H1 (cell line): ENCODE measurements at regions not wholly inside any gene's neighbourhood (a gene's known extent, or its start where the extent isn't known, plus 50 kb on each side); places are given as distances from the start of the nearest gene placed in this dataset.

ENCODE experiments used
- CTCF ChIA-PET: fragments of 300-600 bp; sonication (Branson Sonifier 250); formaldehyde crosslinking; loops from one replicate; lab custom pipeline; 2021; ENCODE audit not compliant: partially characterized antibody; lab: Charles Lee
- POLR2A ChIA-PET: fragments of 300-600 bp; sonication (Branson Sonifier 250); formaldehyde crosslinking; loops from one replicate; lab custom pipeline; 2021; ENCODE audit warnings: inconsistent platforms; ENCODE audit not compliant: partially characterized antibody; lab: Charles Lee
- DNase-seq, 2 experiments: peaks; one replicate each; pipeline versions ENCODE4 v3.0.0 to v3.0.0-alpha.2; 2010 to 2022; ENCODE audit warnings: low spot score in 2 of 2, low read depth in 1 of 2, mixed read lengths in 1 of 2
- FAIRE-seq: peaks from 2 replicates; lab custom pipeline; 2011; peaks lifted over from hg19 to GRCh38; lab: Jason Lieb, UNC
- H2AFZ ChIP-seq: 2 replicates; pipeline ENCODE4 v1.8.1; 2012; ENCODE audit warnings: low read length, inconsistent platforms
- H2AK5ac ChIP-seq: 2 replicates; pipeline ENCODE4 v1.6.1; 2013; ENCODE audit warnings: low read depth, low read length
- H2BK120ac ChIP-seq: replicated peaks from 2 replicates; pipeline ENCODE3; 2013; ENCODE audit warnings: low read depth, low read length, inconsistent platforms
- H2BK12ac ChIP-seq: 2 replicates; pipeline ENCODE4 v1.6.1; 2013; ENCODE audit warnings: low read depth, low read length
- H2BK15ac ChIP-seq: 2 replicates; pipeline ENCODE4 v1.6.1; 2013; ENCODE audit warnings: low read length
- H2BK20ac ChIP-seq: 2 replicates; pipeline ENCODE4 v1.6.1; 2013; ENCODE audit warnings: low read length
- H2BK5ac ChIP-seq: 2 replicates; pipeline ENCODE4 v1.6.1; 2013; ENCODE audit warnings: low read depth, low read length
- H3K14ac ChIP-seq: 2 replicates; pipeline ENCODE4 v1.6.1; 2013; ENCODE audit warnings: inconsistent platforms; ENCODE audit not compliant: insufficient read length
- H3K18ac ChIP-seq: 2 replicates; pipeline ENCODE4 v1.6.1; 2013; ENCODE audit warnings: low read length; ENCODE audit errors: extremely low read depth
- H3K23ac ChIP-seq: 2 replicates; pipeline ENCODE4 v1.6.1; 2013; ENCODE audit warnings: inconsistent platforms; ENCODE audit not compliant: insufficient read length
- H3K23me2 ChIP-seq: 2 replicates; pipeline ENCODE4 v1.6.1; 2013; ENCODE audit warnings: low read depth, low read length
- H3K27ac ChIP-seq: 2 replicates; pipeline ENCODE4 v1.6.1; 2011; ENCODE audit warnings: low read depth, low read length, inconsistent platforms
- H3K27me3 ChIP-seq, 4 experiments: replicated peaks in 1 of 4; 1 replicate in 1 of 4; 2 replicates in 3 of 4; pipeline versions ENCODE4 v1.6.1 to v1.8.1; 2011 to 2013; ENCODE audit warnings: low read length in 3 of 4, mild to moderate bottlenecking in 3 of 4, inconsistent platforms in 2 of 4, mixed read lengths in 2 of 4, moderate library complexity in 1 of 4; ENCODE audit not compliant: control insufficient read depth in 3 of 4, insufficient read depth in 3 of 4; ENCODE audit errors: extremely low read depth in 1 of 4
- H3K36me3 ChIP-seq, 4 experiments: 2 replicates each; pipeline versions ENCODE4 v1.6.1 to v1.8.1; 2011 to 2013; ENCODE audit warnings: mild to moderate bottlenecking in 4 of 4, low read length in 3 of 4, moderate library complexity in 2 of 4, control low read depth in 1 of 4, inconsistent platforms in 1 of 4; ENCODE audit not compliant: insufficient read depth in 4 of 4, control insufficient read depth in 2 of 4
- H3K4ac ChIP-seq: replicated peaks from 2 replicates; pipeline ENCODE3; 2013; ENCODE audit warnings: low read length, low read depth, mixed read lengths, inconsistent platforms; ENCODE audit not compliant: insufficient read length
- H3K4me1 ChIP-seq, 4 experiments: replicated peaks in 1 of 4; 1 replicate in 1 of 4; 2 replicates in 3 of 4; pipeline versions ENCODE4 v1.6.1 to v1.8.1; 2011 to 2013; ENCODE audit warnings: low read length in 3 of 4, inconsistent platforms in 2 of 4, mixed read lengths in 1 of 4; ENCODE audit not compliant: insufficient read depth in 4 of 4, control insufficient read depth in 3 of 4
- H3K4me2 ChIP-seq, 2 experiments: 2 replicates each; pipeline versions ENCODE4 v1.6.1 to v1.8.1; 2011 to 2013; ENCODE audit warnings: low read depth in 2 of 2, low read length in 2 of 2, control low read depth in 1 of 2, inconsistent platforms in 1 of 2, mild to moderate bottlenecking in 1 of 2; ENCODE audit not compliant: insufficient read depth in 1 of 2
- H3K4me3 ChIP-seq, 4 experiments: fragments of 200-600, 300-600 bp in 1 of 4; sonication (generic), shearing (Covaris generic), sonication (Bioruptor Twin) in 1 of 4; 2 replicates each; pipeline versions ENCODE4 v1.5.1 to v1.8.1; 2011 to 2016; ENCODE audit warnings: low read length in 4 of 4, low read depth in 3 of 4, control low read depth in 2 of 4, inconsistent platforms in 2 of 4, mild to moderate bottlenecking in 2 of 4, mixed read lengths in 1 of 4, moderate library complexity in 1 of 4; ENCODE audit not compliant: insufficient read depth in 2 of 4; ENCODE audit errors: extremely low read depth in 1 of 4
- H3K56ac ChIP-seq: replicated peaks from 2 replicates; pipeline ENCODE3; 2013; ENCODE audit warnings: low read depth, mild to moderate bottlenecking, mixed read lengths, low read length, inconsistent platforms; ENCODE audit not compliant: insufficient read length
- H3K79me1 ChIP-seq: 2 replicates; pipeline ENCODE4 v1.6.1; 2013; ENCODE audit warnings: low read depth, low read length, control low read depth
- H3K79me2 ChIP-seq, 2 experiments: 2 replicates each; pipeline versions ENCODE4 v1.6.1 to v1.8.1; 2012 to 2013; ENCODE audit warnings: low read length in 2 of 2, mild to moderate bottlenecking in 2 of 2, inconsistent platforms in 1 of 2; ENCODE audit not compliant: insufficient read depth in 2 of 2, control insufficient read depth in 1 of 2
- H3K9ac ChIP-seq, 4 experiments: replicated peaks in 1 of 4; 1 replicate in 1 of 4; 2 replicates in 3 of 4; pipeline versions ENCODE4 v1.6.1 to v1.8.1; 2011 to 2013; ENCODE audit warnings: low read depth in 3 of 4, low read length in 3 of 4, control low read depth in 2 of 4, mild to moderate bottlenecking in 2 of 4, moderate library complexity in 2 of 4, inconsistent platforms in 1 of 4; ENCODE audit errors: extremely low read depth in 1 of 4
- H3K9me3 ChIP-seq, 2 experiments: 2 replicates each; pipeline versions ENCODE4 v1.6.1 to v1.8.1; 2012 to 2013; ENCODE audit warnings: mild to moderate bottlenecking in 2 of 2, moderate library complexity in 2 of 2, control low read depth in 1 of 2, inconsistent platforms in 1 of 2, low read depth in 1 of 2, low read length in 1 of 2, mixed read lengths in 1 of 2; ENCODE audit not compliant: insufficient read depth in 2 of 2
- H4K20me1 ChIP-seq, 2 experiments: replicated peaks in 1 of 2; 2 replicates each; pipeline versions ENCODE3 to v1.8.1; 2011 to 2013; ENCODE audit warnings: inconsistent platforms in 2 of 2, low read length in 2 of 2, mild to moderate bottlenecking in 1 of 2; ENCODE audit not compliant: insufficient read depth in 2 of 2, control insufficient read depth in 1 of 2
- H4K5ac ChIP-seq: 2 replicates; pipeline ENCODE4 v1.6.1; 2013; ENCODE audit warnings: low read length, low read depth, mixed read lengths, inconsistent platforms; ENCODE audit not compliant: insufficient read length
- H4K8ac ChIP-seq: 2 replicates; pipeline ENCODE4 v1.8.0; 2013; ENCODE audit warnings: mild to moderate bottlenecking, moderate library complexity, low read length, inconsistent platforms; ENCODE audit not compliant: insufficient read depth; ENCODE audit errors: extremely low read depth
- H4K91ac ChIP-seq: replicated peaks from 2 replicates; pipeline ENCODE3; 2013; ENCODE audit warnings: low read length, mixed read lengths, inconsistent platforms; ENCODE audit not compliant: insufficient read length
- NANOG ChIP-seq: IDR thresholded peaks from 2 replicates; pipeline ENCODE4 v1.6.1; 2011; ENCODE audit warnings: low read length, low read depth, mild to moderate bottlenecking, inconsistent platforms; ENCODE audit not compliant: insufficient read depth, poor library complexity, severe bottlenecking
- NRF1 ChIP-seq: IDR thresholded peaks from 2 replicates; pipeline ENCODE4 v1.6.1; 2011; ENCODE audit warnings: mild to moderate bottlenecking, low read depth, low read length, improper control_type of control experiment
- ZNF274 ChIP-seq: IDR thresholded peaks from 2 replicates; pipeline ENCODE4 v1.7.0; 2012; ENCODE audit warnings: low read length, borderline replicate concordance; ENCODE audit errors: extremely low read depth
- WGBS, 2 experiments: shearing (Covaris generic) in 1 of 2; methylation state at CpG; one replicate each; pipeline versions ENCODE4 v1.1.6 to v1.1.7; 2013 to 2015; ENCODE audit warnings: low lambda C conversion rate in 2 of 2, mixed read lengths in 2 of 2, inconsistent platforms in 1 of 2, low coverage in 1 of 2, missing lambda C conversion rate in 1 of 2; ENCODE audit not compliant: insufficient replicate concordance in 2 of 2, insufficient coverage in 1 of 2, insufficient read length in 1 of 2; ENCODE audit errors: extremely low coverage in 1 of 2, missing lambda C conversion rate in 1 of 2; 5-methylcytosine and 5-hydroxymethylcytosine counted together

DNA sequence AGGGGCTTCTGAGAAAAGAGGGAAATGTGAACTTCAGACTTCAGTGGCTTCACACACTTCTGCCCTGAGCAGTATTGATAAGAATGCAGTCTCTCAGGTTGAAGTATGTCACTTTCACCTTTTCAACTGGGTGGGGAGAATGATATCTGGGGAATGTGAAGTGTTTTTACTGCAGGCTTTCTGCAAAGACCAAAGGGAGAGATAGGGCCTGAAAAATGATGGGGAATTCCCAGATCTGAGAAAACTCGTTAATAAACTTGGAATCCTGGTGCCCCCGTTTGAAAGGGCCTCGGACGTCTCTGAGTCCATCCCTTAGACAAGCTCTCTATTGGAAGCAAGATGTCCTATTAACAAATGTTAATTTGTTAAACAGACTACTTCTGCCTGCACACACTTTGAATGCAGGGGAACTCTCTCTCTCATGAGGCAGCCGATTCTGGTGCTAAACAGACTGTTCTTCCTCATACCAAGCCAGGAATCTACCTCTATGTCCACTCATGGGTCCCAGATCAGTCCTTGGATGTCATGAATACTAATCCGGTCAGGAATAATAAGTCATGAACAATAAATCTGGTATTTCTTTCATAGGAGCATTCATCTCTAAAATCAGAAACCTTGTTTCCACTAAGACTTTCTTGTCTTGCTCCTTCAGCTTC is 193.6 kb downstream of the JCAD start:
- H3K9ac ChIP-seq = no peak overlapping the region
- H3K14ac ChIP-seq = no peak overlapping the region
- peaks cover 0 to 5% of the 10 kb centered on the region in 2 experiments for H4K20me1 ChIP-seq
- H4K5ac ChIP-seq = no peak overlapping the region
- no peak overlapping the region for H2AK5ac ChIP-seq
- H3K79me2 ChIP-seq = no peaks in the 10 kb centered on the region
- H4K8ac ChIP-seq = no peak overlapping the region
- H3K4me1 ChIP-seq = no peaks in the 10 kb centered on the region
- no peaks in the 10 kb centered on the region for H3K36me3 ChIP-seq
- no peak overlapping the region for H3K4me2 ChIP-seq
- H2BK15ac ChIP-seq = no peak overlapping the region
- no peak overlapping the region for H3K18ac ChIP-seq
- no peaks in the 10 kb centered on the region for H3K79me1 ChIP-seq
- POLR2A ChIA-PET = interaction anchor here (0.5 kb wide), 1 partner anchor 492 kb away, joined by 3 read pairs; no protein-coding TSS in a partner anchor
- no peak overlapping the region; the same call in 1 of the 2 replicates for H2AFZ ChIP-seq
- no peaks in the 10 kb centered on the region for H3K9me3 ChIP-seq
- no peak overlapping the region for H2BK20ac ChIP-seq
- no peak overlapping the region for H4K91ac ChIP-seq
- CTCF ChIA-PET = interaction anchor here (1.1 kb wide), 1 partner anchor 9 kb away, joined by 4 read pairs; no protein-coding TSS in a partner anchor
- DNase-seq (no peak), FAIRE-seq (no peak)
- H3K27me3 ChIP-seq = no peaks in the 10 kb centered on the region
- H3K56ac ChIP-seq = no peak overlapping the region
- no peak overlapping the region for H2BK12ac ChIP-seq
- H3K23ac ChIP-seq = no peak overlapping the region
- no peak overlapping the region for H2BK120ac ChIP-seq
- no peak overlapping the region for H2BK5ac ChIP-seq
- H3K4ac ChIP-seq = no peak overlapping the region
- H3K27ac ChIP-seq = no peak overlapping the region
- 92% methylated on average over 6 of the region's 6 CpGs; no CpG with 5 or more reads in 1 of the 2 experiments for WGBS, 2 experiments
- H3K4me3 ChIP-seq = no peak overlapping the region
- peaks cover 9% of the 10 kb centered on the region; the same call in 1 of the 2 replicates for H3K23me2 ChIP-seq
- TF ChIP-seq ZNF274 = no peak
- no peak for TF ChIP-seq NRF1
- TF ChIP-seq NANOG = no peak
